GM12878 (cell line): ENCODE measurements at regions not wholly inside any gene's neighbourhood (a gene's known extent, or its start where the extent isn't known, plus 50 kb on each side); places are given as distances from the start of the nearest gene placed in this dataset.

Experiments used
- ATAC-seq: fragments of 200-7000 bp; cut with Tn5 transposase; 3 replicates; pipeline ENCODE4 v1.9.1; 2020; ENCODE audit warnings: mild to moderate bottlenecking, moderate library complexity
- BruUV-seq: library from RNA; stranded (reverse); fragments of 400-500 nt; replicated peaks from 2 replicates; lab custom pipeline; 2021; lab: Mats Ljungman, UMichigan
- CTCF ChIA-PET: fragments of 300-600 bp; sonication (Branson Sonifier 250); formaldehyde crosslinking; extraction: SDS; loops from one replicate; lab custom pipeline; 2021; ENCODE audit warnings: inconsistent platforms; lab: Yijun Ruan, JAX
- POLR2A ChIA-PET: fragments of 350-600 bp; formaldehyde crosslinking; extraction: SDS; loops from one replicate; lab custom pipeline; 2021; ENCODE audit warnings: inconsistent platforms; lab: Charles Lee
- RAD21 ChIA-PET: fragments of 300-600 bp; sonication (Branson Sonifier 250); formaldehyde crosslinking; loops from one replicate; lab custom pipeline; 2023; ENCODE audit warnings: antibody characterized with exemption; ENCODE audit not compliant: unreplicated experiment; lab: Charles Lee
- SMC1A ChIA-PET: fragments of 300-600 bp; sonication (Branson Sonifier 250); formaldehyde crosslinking; loops from one replicate; lab custom pipeline; 2023; ENCODE audit not compliant: unreplicated experiment, uncharacterized antibody; lab: Charles Lee
- DNase-seq: peaks from one replicate; pipeline ENCODE4 v3.0.0-alpha.2; 2011; ENCODE audit warnings: low read depth, low spot score
- FAIRE-seq: peaks from 3 replicates; lab custom pipeline; 2011; peaks lifted over from hg19 to GRCh38; lab: Jason Lieb, UNC
- H2AFZ ChIP-seq: 2 replicates; pipeline ENCODE4 v1.6.0; 2011; ENCODE audit warnings: low read depth, low read length, control low read depth; ENCODE audit not compliant: control insufficient read depth
- H3K27ac ChIP-seq: 2 replicates; pipeline ENCODE4 v1.5.1; 2011; ENCODE audit warnings: control low read depth; ENCODE audit not compliant: control insufficient read depth, insufficient read depth
- H3K27me3 ChIP-seq, 2 experiments: replicated peaks in 1 of 2; 2 replicates each; pipeline versions ENCODE4 v1.6.0 to v1.6.1; 2011; ENCODE audit warnings: low read length in 1 of 2; ENCODE audit not compliant: control insufficient read depth in 2 of 2, insufficient read depth in 2 of 2
- H3K36me3 ChIP-seq, 2 experiments: 2 replicates each; pipeline ENCODE4 v1.5.1; 2011; ENCODE audit warnings: low read length in 1 of 2; ENCODE audit not compliant: control insufficient read depth in 2 of 2, insufficient read depth in 2 of 2
- H3K4me1 ChIP-seq: 2 replicates; pipeline ENCODE4 v1.6.1; 2011; ENCODE audit warnings: mild to moderate bottlenecking, low read length, moderate library complexity, mixed read lengths; ENCODE audit not compliant: control insufficient read depth, insufficient read depth
- H3K4me2 ChIP-seq: 2 replicates; pipeline ENCODE4 v1.6.0; 2011; ENCODE audit warnings: control low read depth; ENCODE audit not compliant: control insufficient read depth, insufficient read depth
- H3K4me3 ChIP-seq: fragments of 200-600 bp; sonication (generic); 2 replicates; pipeline ENCODE4 v1.5.1; 2016
- H3K79me2 ChIP-seq: 2 replicates; pipeline ENCODE4 v1.6.0; 2011; ENCODE audit warnings: low read length; ENCODE audit not compliant: control insufficient read depth, insufficient read depth
- H3K9ac ChIP-seq: 2 replicates; pipeline ENCODE4 v1.8.0; 2011; ENCODE audit warnings: low read length, control low read depth, mixed read lengths; ENCODE audit not compliant: control insufficient read depth, insufficient read depth
- H3K9me3 ChIP-seq: replicated peaks from 3 replicates; pipeline ENCODE4 v1.5.1; 2011; ENCODE audit warnings: mild to moderate bottlenecking, low read length; ENCODE audit not compliant: control insufficient read depth, insufficient read depth
- H4K20me1 ChIP-seq: 2 replicates; pipeline ENCODE4 v1.6.0; 2011; ENCODE audit not compliant: control insufficient read depth, insufficient read depth
- ATF2 ChIP-seq: IDR thresholded peaks from 2 replicates; pipeline ENCODE4 v1.6.1; 2012; ENCODE audit warnings: low read length, inconsistent platforms
- DPF2 ChIP-seq: fragments of 450-650 bp; IDR thresholded peaks from 2 replicates; pipeline ENCODE4 v1.6.1; 2017; ENCODE audit warnings: mild to moderate bottlenecking
- E2F4 ChIP-seq: IDR thresholded peaks from 2 replicates; pipeline ENCODE4 v1.6.1; 2012; ENCODE audit warnings: low read depth, low read length, improper control_type of control experiment
- FOS ChIP-seq: IDR thresholded peaks from 3 replicates; pipeline ENCODE4 v1.6.1; 2011; ENCODE audit warnings: borderline replicate concordance; ENCODE audit not compliant: insufficient read length; ENCODE audit errors: extremely low read depth
- HSF1 ChIP-seq: fragments of 150-350 bp; IDR thresholded peaks from 2 replicates; pipeline ENCODE4 v1.6.1; 2014; ENCODE audit warnings: mild to moderate bottlenecking, low read depth, low read length
- IKZF2 ChIP-seq, 2 experiments: fragments of 450-650 bp; IDR thresholded peaks; 2 replicates each; pipeline ENCODE4 v1.6.1; 2017; ENCODE audit warnings: mild to moderate bottlenecking in 2 of 2, moderate library complexity in 2 of 2
- MAX ChIP-seq: IDR thresholded peaks from 2 replicates; pipeline ENCODE4 v1.6.1; 2012; ENCODE audit warnings: low read depth, low read length, improper control_type of control experiment
- MYB ChIP-seq: fragments of 150-350 bp; IDR thresholded peaks from 2 replicates; pipeline ENCODE4 v1.6.1; 2014; ENCODE audit warnings: mild to moderate bottlenecking, low read depth, low read length, borderline replicate concordance
- NFXL1 ChIP-seq: fragments of 450-650 bp; IDR thresholded peaks from 2 replicates; pipeline ENCODE4 v1.6.1; 2017; ENCODE audit warnings: antibody characterized with exemption, mild to moderate bottlenecking, borderline replicate concordance
- POU2F2 ChIP-seq: IDR thresholded peaks from 3 replicates; pipeline ENCODE4 v1.6.1; 2011; ENCODE audit warnings: low read depth, mild to moderate bottlenecking, low read length, borderline replicate concordance
- REST ChIP-seq: IDR thresholded peaks from 2 replicates; pipeline ENCODE4 v1.6.1; 2012; ENCODE audit warnings: mild to moderate bottlenecking, low read depth, low read length
- ZNF384 ChIP-seq: IDR thresholded peaks from 2 replicates; pipeline ENCODE4 v1.6.1; 2012; ENCODE audit warnings: low read depth, mild to moderate bottlenecking, low read length, improper control_type of control experiment, borderline replicate concordance
- WGBS: methylation state at CpG from one replicate; pipeline ENCODE4 v1.1.6; 2016; ENCODE audit warnings: low lambda C conversion rate; ENCODE audit not compliant: insufficient replicate concordance, insufficient coverage; ENCODE audit errors: missing lambda C conversion rate; 5-methylcytosine and 5-hydroxymethylcytosine counted together
- in situ Hi-C: fragments of 300-500 bp; cut with MboI; formaldehyde crosslinking; loops from 9 replicates; pipeline ENCODE4 v1.14.3; 2018; ENCODE audit warnings: mixed read lengths
- intact Hi-C: fragments of 100-400 bp; cut with micrococcal nuclease; formaldehyde crosslinking; loops from one replicate; pipeline ENCODE4 v1.14.2; 2022; ENCODE audit not compliant: unreplicated experiment

GRCh38 chr12:108430245-108430644 is 84.8 kb upstream of the FICD start:
- no peak for TF ChIP-seq MYB
- TF ChIP-seq MAX: no peak
- TF ChIP-seq FOS: no peak
- TF ChIP-seq NFXL1: no peak
- TF ChIP-seq IKZF2 (IDR thresholded peaks at IDR 0.05): no peak
- no peak for TF ChIP-seq DPF2
- no peak for TF ChIP-seq E2F4
- no peak for TF ChIP-seq HSF1
- no peak for TF ChIP-seq ATF2
- no peak for TF ChIP-seq REST
- TF ChIP-seq POU2F2: no peak
- no peak for TF ChIP-seq ZNF384
- ChIA-PET RAD21 (no interaction called here), CTCF (no interaction called here), SMC1A (no interaction called here), POLR2A (no interaction called here)
- peaks cover 0 to 2% of the 10 kb centered on the region in 2 experiments; a peak in 2 of 4 replicates for H3K27me3 ChIP-seq
- FAIRE-seq: no peak
- H3K9ac ChIP-seq: no peak overlapping the region
- no peak for DNase-seq
- H3K36me3 ChIP-seq: no peaks in the 10 kb centered on the region
- H2AFZ ChIP-seq: no peak overlapping the region
- H3K27ac ChIP-seq: no peak overlapping the region
- intact Hi-C loops (no loop called here), in situ Hi-C loops (no loop called here)
- no peaks in the 10 kb centered on the region for H3K4me1 ChIP-seq
- ATAC-seq: no peak
- no peak overlapping the region for H3K4me3 ChIP-seq
- H3K9me3 ChIP-seq: no peaks in the 10 kb centered on the region
- no peak overlapping the region for H3K4me2 ChIP-seq
- 23% methylated on average over 6 of the region's 6 CpGs for WGBS
- no TSS peak for BruUV-seq
- H4K20me1 ChIP-seq: no peaks in the 10 kb centered on the region
- H3K79me2 ChIP-seq: no peaks in the 10 kb centered on the region
